ENCODE measurements at regions not wholly inside any gene's neighbourhood (a gene's known extent, or its start where the extent isn't known, plus 50 kb on each side); places are given as distances from the start of the nearest gene placed in this dataset.

DNA sequence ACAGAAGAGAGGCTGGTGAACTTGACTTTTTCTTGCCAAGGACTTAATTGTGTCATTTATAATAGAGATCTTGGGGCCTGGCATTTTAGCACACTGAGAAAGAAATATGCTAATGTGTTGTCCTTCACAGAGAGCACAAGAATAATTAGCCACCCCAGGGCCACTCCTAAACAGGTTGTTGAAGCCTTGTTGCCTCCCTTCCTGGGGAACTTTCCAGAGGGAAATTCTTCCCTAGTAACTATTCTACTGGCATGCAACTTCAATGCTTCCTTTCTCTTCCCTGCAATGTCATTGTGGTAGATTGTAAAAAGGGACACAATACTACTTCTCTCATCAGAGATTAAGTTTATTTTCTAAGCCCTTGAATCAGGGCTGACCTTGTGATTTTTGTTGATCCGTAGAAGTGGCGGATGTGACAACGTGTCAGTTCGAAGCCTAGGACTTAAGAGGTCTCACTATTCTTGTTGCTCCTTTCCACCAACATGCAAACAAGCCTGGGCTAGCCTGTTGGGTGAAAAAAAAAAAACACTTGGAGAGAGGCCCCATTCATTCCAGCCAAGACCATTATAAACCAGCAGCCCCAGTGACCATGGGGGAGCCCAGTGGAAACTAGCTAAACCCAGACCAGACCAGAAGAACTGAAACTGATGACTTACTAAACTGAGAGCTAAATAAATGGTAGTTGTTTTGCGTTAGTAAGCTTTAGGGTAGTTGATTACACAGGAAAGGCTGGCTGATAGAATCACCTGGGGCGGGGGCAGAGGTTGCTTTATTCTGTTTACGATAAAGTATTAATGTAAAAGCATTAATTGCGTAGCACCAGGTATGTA is 287.2 kb downstream of the SHQ1 start:
- no peaks in the 10 kb centered on the region for H3K36me3 ChIP-seq (replicated peaks in 1 of 2; ENCODE audit: control insufficient read depth in 2 of 2, insufficient read depth in 2 of 2, low read length in 2 of 2)
- no peak overlapping the region for H3K9ac ChIP-seq (ENCODE audit: low read depth, low read length, poor library complexity)
- no peak overlapping the region for H4K8ac ChIP-seq (ENCODE audit: low read depth, low read length)
- no peak overlapping the region for H3K4me3 ChIP-seq (ENCODE audit: low read length in 2 of 2)
- H2BK15ac ChIP-seq (ENCODE audit: low read length) = no peak overlapping the region
- peaks cover 2 to 4% of the 10 kb centered on the region in 2 donors for H3K9me3 ChIP-seq (replicated peaks in 1 of 2; ENCODE audit: control insufficient read depth in 2 of 2, insufficient read depth in 1 of 2, low read depth in 1 of 2, low read length in 2 of 2)
- WGBS, 2 donors (ENCODE audit: extremely low coverage in 2 of 2, insufficient read length in 2 of 2, insufficient replicate concordance in 1 of 2) = no CpG with 5 or more reads among the region's 8 CpGs
- no peak overlapping the region for H2BK5ac ChIP-seq (ENCODE audit: low read length)
- H2AFZ ChIP-seq (ENCODE audit: low read length) = no peak overlapping the region
- H3K23ac ChIP-seq (ENCODE audit: low read depth, low read length, poor library complexity) = no peak overlapping the region
- H4K91ac ChIP-seq (ENCODE audit: low read depth, low read length, poor library complexity) = no peak overlapping the region
- H3K4ac ChIP-seq (ENCODE audit: low read length) = no peak overlapping the region
- no peak for DNase-seq (ENCODE audit: low spot score)
- H3K79me1 ChIP-seq (ENCODE audit: low read depth, low read length) = no peaks in the 10 kb centered on the region
- peak overlapping the region; percentile 26 for H3K27ac ChIP-seq (replicated peaks; ENCODE audit: low read length)
- H3K4me2 ChIP-seq (ENCODE audit: insufficient read depth, low read length, poor library complexity, severe bottlenecking) = no peak overlapping the region
- H3K27me3 ChIP-seq (ENCODE audit: control insufficient read depth in 3 of 3, insufficient read depth in 3 of 3, low read depth in 1 of 3, low read length in 3 of 3) = peaks cover 0 to 17% (median 0%) of the 10 kb centered on the region in 3 experiments
- no peak overlapping the region for H2BK12ac ChIP-seq (ENCODE audit: low read length)
- H2BK120ac ChIP-seq (ENCODE audit: low read depth, low read length) = no peak overlapping the region
- H3K4me1 ChIP-seq (ENCODE audit: control insufficient read depth in 2 of 2, insufficient read depth in 1 of 2, low read depth in 1 of 2, low read length in 2 of 2) = peaks cover 0 to 5% of the 10 kb centered on the region in 2 donors
- no peak overlapping the region for H3K18ac ChIP-seq (ENCODE audit: low read length)
- H3K14ac ChIP-seq (ENCODE audit: low read length) = no peak overlapping the region
- H2AK5ac ChIP-seq (ENCODE audit: low read depth, low read length) = no peak overlapping the region

GRCh38 chr3:72559385-72559784 is 288.9 kb downstream of the SHQ1 start:
- no peak for DNase-seq (ENCODE audit: low spot score)
- Histone ChIP-seq H3K79me1 (ENCODE audit: low read depth, low read length) (no peaks in the 10 kb centered on the region), H2BK12ac (ENCODE audit: low read length) (no peak overlapping the region), H3K36me3 (replicated peaks in 1 of 2; ENCODE audit: control insufficient read depth in 2 of 2, insufficient read depth in 2 of 2, low read length in 2 of 2) (no peaks in the 10 kb centered on the region), H4K91ac (ENCODE audit: low read depth, low read length, poor library complexity) (no peak overlapping the region), H2BK120ac (ENCODE audit: low read depth, low read length) (no peak overlapping the region), H2AK5ac (ENCODE audit: low read depth, low read length) (no peak overlapping the region), H3K27me3 (ENCODE audit: control insufficient read depth in 3 of 3, insufficient read depth in 3 of 3, low read depth in 1 of 3, low read length in 3 of 3) (peaks cover 0 to 7% (median 0%) of the 10 kb centered on the region in 3 experiments), H3K14ac (ENCODE audit: low read length) (no peak overlapping the region), H3K18ac (ENCODE audit: low read length) (no peak overlapping the region), H3K27ac (replicated peaks; ENCODE audit: low read length) (no peak overlapping the region), H3K4ac (ENCODE audit: low read length) (no peak overlapping the region), H3K9me3 (replicated peaks in 1 of 2; ENCODE audit: control insufficient read depth in 2 of 2, insufficient read depth in 1 of 2, low read depth in 1 of 2, low read length in 2 of 2) (peaks cover 3 to 4% of the 10 kb centered on the region in 2 donors), H3K4me1 (ENCODE audit: control insufficient read depth in 2 of 2, insufficient read depth in 1 of 2, low read depth in 1 of 2, low read length in 2 of 2) (peaks cover 0 to 5% of the 10 kb centered on the region in 2 donors), H2AFZ (ENCODE audit: low read length) (no peak overlapping the region), H2BK15ac (ENCODE audit: low read length) (no peak overlapping the region), H3K4me3 (ENCODE audit: low read length in 2 of 2) (no peak overlapping the region), H3K23ac (ENCODE audit: low read depth, low read length, poor library complexity) (no peak overlapping the region), H4K8ac (ENCODE audit: low read depth, low read length) (no peak overlapping the region), H3K4me2 (ENCODE audit: insufficient read depth, low read length, poor library complexity, severe bottlenecking) (no peak overlapping the region), H2BK5ac (ENCODE audit: low read length) (no peak overlapping the region), H3K9ac (ENCODE audit: low read depth, low read length, poor library complexity) (no peak overlapping the region)
- no CpG with 5 or more reads among the region's 3 CpGs for WGBS, 2 donors (ENCODE audit: extremely low coverage in 2 of 2, insufficient read length in 2 of 2, insufficient replicate concordance in 1 of 2)

DNA sequence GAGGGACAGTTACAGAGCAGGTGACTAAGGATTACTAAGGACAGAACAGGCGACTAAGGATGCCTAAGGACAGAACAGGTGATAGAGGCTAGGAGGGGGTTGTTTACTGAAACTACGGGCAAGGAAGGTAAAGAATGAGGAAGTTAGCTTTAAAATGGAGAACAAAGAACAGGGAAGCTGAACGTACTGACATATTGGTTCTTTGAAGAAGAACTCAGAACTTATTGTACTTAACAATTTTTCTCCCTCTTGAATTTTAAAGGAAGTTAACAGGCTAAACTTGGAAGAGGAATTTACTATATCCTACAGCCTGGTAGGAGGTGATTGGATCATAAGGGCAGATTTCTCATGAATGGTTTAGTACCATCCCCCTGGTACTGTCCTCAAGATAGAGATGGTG is 290.2 kb downstream of the SHQ1 start:
- Histone ChIP-seq H4K91ac (ENCODE audit: low read depth, low read length, poor library complexity) (no peak overlapping the region), H3K27ac (replicated peaks; ENCODE audit: low read length) (no peak overlapping the region), H2BK15ac (ENCODE audit: low read length) (no peak overlapping the region), H3K27me3 (ENCODE audit: control insufficient read depth in 3 of 3, insufficient read depth in 3 of 3, low read depth in 1 of 3, low read length in 3 of 3) (peaks cover 0 to 5% (median 0%) of the 10 kb centered on the region in 3 experiments), H3K14ac (ENCODE audit: low read length) (no peak overlapping the region), H3K36me3 (replicated peaks in 1 of 2; ENCODE audit: control insufficient read depth in 2 of 2, insufficient read depth in 2 of 2, low read length in 2 of 2) (no peaks in the 10 kb centered on the region), H4K8ac (ENCODE audit: low read depth, low read length) (no peak overlapping the region), H2BK12ac (ENCODE audit: low read length) (no peak overlapping the region), H3K23ac (ENCODE audit: low read depth, low read length, poor library complexity) (no peak overlapping the region), H3K4me3 (ENCODE audit: low read length in 2 of 2) (no peak overlapping the region), H3K79me1 (ENCODE audit: low read depth, low read length) (no peaks in the 10 kb centered on the region), H3K4ac (ENCODE audit: low read length) (no peak overlapping the region), H2BK120ac (ENCODE audit: low read depth, low read length) (no peak overlapping the region), H3K9me3 (replicated peaks in 1 of 2; ENCODE audit: control insufficient read depth in 2 of 2, insufficient read depth in 1 of 2, low read depth in 1 of 2, low read length in 2 of 2) (peaks cover 3 to 4% of the 10 kb centered on the region in 2 donors), H3K9ac (ENCODE audit: low read depth, low read length, poor library complexity) (no peak overlapping the region), H3K18ac (ENCODE audit: low read length) (no peak overlapping the region), H3K4me2 (ENCODE audit: insufficient read depth, low read length, poor library complexity, severe bottlenecking) (no peak overlapping the region), H2AK5ac (ENCODE audit: low read depth, low read length) (no peak overlapping the region), H2BK5ac (ENCODE audit: low read length) (no peak overlapping the region), H3K4me1 (ENCODE audit: control insufficient read depth in 2 of 2, insufficient read depth in 1 of 2, low read depth in 1 of 2, low read length in 2 of 2) (peaks cover 0 to 5% of the 10 kb centered on the region in 2 donors), H2AFZ (ENCODE audit: low read length) (no peak overlapping the region)
- no peak for DNase-seq (ENCODE audit: low spot score)
- WGBS, 2 donors (ENCODE audit: extremely low coverage in 2 of 2, insufficient read length in 2 of 2, insufficient replicate concordance in 1 of 2) = no CpG with 5 or more reads among the region's 3 CpGs

DNA sequence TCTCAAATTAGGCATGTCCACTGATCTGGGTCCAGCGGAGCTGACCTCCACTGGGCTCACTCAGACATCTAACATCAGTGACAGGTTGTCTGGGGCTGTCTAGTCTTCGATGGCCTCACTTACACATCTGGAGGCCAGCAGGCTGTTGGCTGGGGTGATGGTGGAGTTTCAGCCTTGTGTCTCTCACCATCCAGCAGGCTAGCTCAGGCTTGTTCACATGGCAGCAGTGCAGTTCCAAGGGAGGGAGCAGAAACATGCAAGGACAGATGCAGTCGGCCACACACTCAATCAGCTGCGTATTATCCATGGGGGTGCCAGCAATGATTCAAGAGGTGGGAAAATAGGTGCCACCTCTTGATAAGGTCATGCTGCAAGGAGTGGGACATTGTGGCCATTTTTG is 292.5 kb downstream of the SHQ1 start:
- no peak overlapping the region for H3K4me2 ChIP-seq (ENCODE audit: insufficient read depth, low read length, poor library complexity, severe bottlenecking)
- H3K27me3 ChIP-seq (ENCODE audit: control insufficient read depth in 3 of 3, insufficient read depth in 3 of 3, low read depth in 1 of 3, low read length in 3 of 3) = peaks cover 0 to 5% (median 0%) of the 10 kb centered on the region in 3 experiments
- H2BK120ac ChIP-seq (ENCODE audit: low read depth, low read length) = no peak overlapping the region
- WGBS, 2 donors (ENCODE audit: extremely low coverage in 2 of 2, insufficient read length in 2 of 2, insufficient replicate concordance in 1 of 2) = no CpG with 5 or more reads among the region's 4 CpGs
- peak overlapping the region; percentile 63 for H3K18ac ChIP-seq (ENCODE audit: low read length)
- no peak overlapping the region for H2AFZ ChIP-seq (ENCODE audit: low read length)
- no peak overlapping the region for H3K4ac ChIP-seq (ENCODE audit: low read length)
- peak overlapping the region; percentile 56 for H2AK5ac ChIP-seq (ENCODE audit: low read depth, low read length)
- H3K27ac ChIP-seq (replicated peaks; ENCODE audit: low read length) = no peak overlapping the region
- no peaks in the 10 kb centered on the region for H3K36me3 ChIP-seq (replicated peaks in 1 of 2; ENCODE audit: control insufficient read depth in 2 of 2, insufficient read depth in 2 of 2, low read length in 2 of 2)
- no peak overlapping the region for H3K9ac ChIP-seq (ENCODE audit: low read depth, low read length, poor library complexity)
- H3K4me1 ChIP-seq (ENCODE audit: control insufficient read depth in 2 of 2, insufficient read depth in 1 of 2, low read depth in 1 of 2, low read length in 2 of 2) = no peaks in the 10 kb centered on the region
- H2BK5ac ChIP-seq (ENCODE audit: low read length) = no peak overlapping the region
- DNase-seq (ENCODE audit: low spot score) = no peak
- no peak overlapping the region for H4K91ac ChIP-seq (ENCODE audit: low read depth, low read length, poor library complexity)
- no peak overlapping the region for H4K8ac ChIP-seq (ENCODE audit: low read depth, low read length)
- H3K4me3 ChIP-seq (ENCODE audit: low read length in 2 of 2) = no peak overlapping the region
- H3K23ac ChIP-seq (ENCODE audit: low read depth, low read length, poor library complexity) = no peak overlapping the region
- H3K9me3 ChIP-seq (replicated peaks in 1 of 2; ENCODE audit: control insufficient read depth in 2 of 2, insufficient read depth in 1 of 2, low read depth in 1 of 2, low read length in 2 of 2) = peaks cover 0 to 1% of the 10 kb centered on the region in 2 donors
- H2BK12ac ChIP-seq (ENCODE audit: low read length) = no peak overlapping the region
- no peak overlapping the region for H3K14ac ChIP-seq (ENCODE audit: low read length)
- no peaks in the 10 kb centered on the region for H3K79me1 ChIP-seq (ENCODE audit: low read depth, low read length)
- H2BK15ac ChIP-seq (ENCODE audit: low read length) = no peak overlapping the region

Measured in neuronal stem cell (in vitro differentiated cells).